H1 (cell line): ENCODE measurements at regions not wholly inside any gene's neighbourhood (a gene's known extent, or its start where the extent isn't known, plus 50 kb on each side); places are given as distances from the start of the nearest gene placed in this dataset.

Experiments
- CTCF ChIA-PET: fragments of 300-600 bp; sonication (Branson Sonifier 250); formaldehyde crosslinking; loops from one replicate; lab custom pipeline; 2021; ENCODE audit not compliant: partially characterized antibody; lab: Charles Lee
- POLR2A ChIA-PET: fragments of 300-600 bp; sonication (Branson Sonifier 250); formaldehyde crosslinking; loops from one replicate; lab custom pipeline; 2021; ENCODE audit warnings: inconsistent platforms; ENCODE audit not compliant: partially characterized antibody; lab: Charles Lee
- DNase-seq, 2 experiments: peaks; one replicate each; pipeline versions ENCODE4 v3.0.0 to v3.0.0-alpha.2; 2010 to 2022; ENCODE audit warnings: low spot score in 2 of 2, low read depth in 1 of 2, mixed read lengths in 1 of 2
- FAIRE-seq: peaks from 2 replicates; lab custom pipeline; 2011; peaks lifted over from hg19 to GRCh38; lab: Jason Lieb, UNC
- H2AFZ ChIP-seq: 2 replicates; pipeline ENCODE4 v1.8.1; 2012; ENCODE audit warnings: low read length, inconsistent platforms
- H2AK5ac ChIP-seq: 2 replicates; pipeline ENCODE4 v1.6.1; 2013; ENCODE audit warnings: low read depth, low read length
- H2BK120ac ChIP-seq: replicated peaks from 2 replicates; pipeline ENCODE3; 2013; ENCODE audit warnings: low read depth, low read length, inconsistent platforms
- H2BK12ac ChIP-seq: 2 replicates; pipeline ENCODE4 v1.6.1; 2013; ENCODE audit warnings: low read depth, low read length
- H2BK15ac ChIP-seq: 2 replicates; pipeline ENCODE4 v1.6.1; 2013; ENCODE audit warnings: low read length
- H2BK20ac ChIP-seq: 2 replicates; pipeline ENCODE4 v1.6.1; 2013; ENCODE audit warnings: low read length
- H2BK5ac ChIP-seq: 2 replicates; pipeline ENCODE4 v1.6.1; 2013; ENCODE audit warnings: low read depth, low read length
- H3K14ac ChIP-seq: 2 replicates; pipeline ENCODE4 v1.6.1; 2013; ENCODE audit warnings: inconsistent platforms; ENCODE audit not compliant: insufficient read length
- H3K18ac ChIP-seq: 2 replicates; pipeline ENCODE4 v1.6.1; 2013; ENCODE audit warnings: low read length; ENCODE audit errors: extremely low read depth
- H3K23ac ChIP-seq: 2 replicates; pipeline ENCODE4 v1.6.1; 2013; ENCODE audit warnings: inconsistent platforms; ENCODE audit not compliant: insufficient read length
- H3K23me2 ChIP-seq: 2 replicates; pipeline ENCODE4 v1.6.1; 2013; ENCODE audit warnings: low read depth, low read length
- H3K27ac ChIP-seq: 2 replicates; pipeline ENCODE4 v1.6.1; 2011; ENCODE audit warnings: low read depth, low read length, inconsistent platforms
- H3K27me3 ChIP-seq, 4 experiments: replicated peaks in 1 of 4; 1 replicate in 1 of 4; 2 replicates in 3 of 4; pipeline versions ENCODE4 v1.6.1 to v1.8.1; 2011 to 2013; ENCODE audit warnings: low read length in 3 of 4, mild to moderate bottlenecking in 3 of 4, inconsistent platforms in 2 of 4, mixed read lengths in 2 of 4, moderate library complexity in 1 of 4; ENCODE audit not compliant: control insufficient read depth in 3 of 4, insufficient read depth in 3 of 4; ENCODE audit errors: extremely low read depth in 1 of 4
- H3K36me3 ChIP-seq, 4 experiments: 2 replicates each; pipeline versions ENCODE4 v1.6.1 to v1.8.1; 2011 to 2013; ENCODE audit warnings: mild to moderate bottlenecking in 4 of 4, low read length in 3 of 4, moderate library complexity in 2 of 4, control low read depth in 1 of 4, inconsistent platforms in 1 of 4; ENCODE audit not compliant: insufficient read depth in 4 of 4, control insufficient read depth in 2 of 4
- H3K4ac ChIP-seq: replicated peaks from 2 replicates; pipeline ENCODE3; 2013; ENCODE audit warnings: low read length, low read depth, mixed read lengths, inconsistent platforms; ENCODE audit not compliant: insufficient read length
- H3K4me1 ChIP-seq, 4 experiments: replicated peaks in 1 of 4; 1 replicate in 1 of 4; 2 replicates in 3 of 4; pipeline versions ENCODE4 v1.6.1 to v1.8.1; 2011 to 2013; ENCODE audit warnings: low read length in 3 of 4, inconsistent platforms in 2 of 4, mixed read lengths in 1 of 4; ENCODE audit not compliant: insufficient read depth in 4 of 4, control insufficient read depth in 3 of 4
- H3K4me2 ChIP-seq, 2 experiments: 2 replicates each; pipeline versions ENCODE4 v1.6.1 to v1.8.1; 2011 to 2013; ENCODE audit warnings: low read depth in 2 of 2, low read length in 2 of 2, control low read depth in 1 of 2, inconsistent platforms in 1 of 2, mild to moderate bottlenecking in 1 of 2; ENCODE audit not compliant: insufficient read depth in 1 of 2
- H3K4me3 ChIP-seq, 4 experiments: fragments of 200-600, 300-600 bp in 1 of 4; sonication (generic), shearing (Covaris generic), sonication (Bioruptor Twin) in 1 of 4; 2 replicates each; pipeline versions ENCODE4 v1.5.1 to v1.8.1; 2011 to 2016; ENCODE audit warnings: low read length in 4 of 4, low read depth in 3 of 4, control low read depth in 2 of 4, inconsistent platforms in 2 of 4, mild to moderate bottlenecking in 2 of 4, mixed read lengths in 1 of 4, moderate library complexity in 1 of 4; ENCODE audit not compliant: insufficient read depth in 2 of 4; ENCODE audit errors: extremely low read depth in 1 of 4
- H3K56ac ChIP-seq: replicated peaks from 2 replicates; pipeline ENCODE3; 2013; ENCODE audit warnings: low read depth, mild to moderate bottlenecking, mixed read lengths, low read length, inconsistent platforms; ENCODE audit not compliant: insufficient read length
- H3K79me1 ChIP-seq: 2 replicates; pipeline ENCODE4 v1.6.1; 2013; ENCODE audit warnings: low read depth, low read length, control low read depth
- H3K79me2 ChIP-seq, 2 experiments: 2 replicates each; pipeline versions ENCODE4 v1.6.1 to v1.8.1; 2012 to 2013; ENCODE audit warnings: low read length in 2 of 2, mild to moderate bottlenecking in 2 of 2, inconsistent platforms in 1 of 2; ENCODE audit not compliant: insufficient read depth in 2 of 2, control insufficient read depth in 1 of 2
- H3K9ac ChIP-seq, 4 experiments: replicated peaks in 1 of 4; 1 replicate in 1 of 4; 2 replicates in 3 of 4; pipeline versions ENCODE4 v1.6.1 to v1.8.1; 2011 to 2013; ENCODE audit warnings: low read depth in 3 of 4, low read length in 3 of 4, control low read depth in 2 of 4, mild to moderate bottlenecking in 2 of 4, moderate library complexity in 2 of 4, inconsistent platforms in 1 of 4; ENCODE audit errors: extremely low read depth in 1 of 4
- H3K9me3 ChIP-seq, 2 experiments: 2 replicates each; pipeline versions ENCODE4 v1.6.1 to v1.8.1; 2012 to 2013; ENCODE audit warnings: mild to moderate bottlenecking in 2 of 2, moderate library complexity in 2 of 2, control low read depth in 1 of 2, inconsistent platforms in 1 of 2, low read depth in 1 of 2, low read length in 1 of 2, mixed read lengths in 1 of 2; ENCODE audit not compliant: insufficient read depth in 2 of 2
- H4K20me1 ChIP-seq, 2 experiments: replicated peaks in 1 of 2; 2 replicates each; pipeline versions ENCODE3 to v1.8.1; 2011 to 2013; ENCODE audit warnings: inconsistent platforms in 2 of 2, low read length in 2 of 2, mild to moderate bottlenecking in 1 of 2; ENCODE audit not compliant: insufficient read depth in 2 of 2, control insufficient read depth in 1 of 2
- H4K5ac ChIP-seq: 2 replicates; pipeline ENCODE4 v1.6.1; 2013; ENCODE audit warnings: low read length, low read depth, mixed read lengths, inconsistent platforms; ENCODE audit not compliant: insufficient read length
- H4K8ac ChIP-seq: 2 replicates; pipeline ENCODE4 v1.8.0; 2013; ENCODE audit warnings: mild to moderate bottlenecking, moderate library complexity, low read length, inconsistent platforms; ENCODE audit not compliant: insufficient read depth; ENCODE audit errors: extremely low read depth
- H4K91ac ChIP-seq: replicated peaks from 2 replicates; pipeline ENCODE3; 2013; ENCODE audit warnings: low read length, mixed read lengths, inconsistent platforms; ENCODE audit not compliant: insufficient read length
- ASH2L ChIP-seq: fragments of 200-600, 300-600 bp; sonication (generic); IDR thresholded peaks from one replicate; pipeline ENCODE4 v1.7.1; 2017; ENCODE audit warnings: low read length
- E2F6 ChIP-seq: IDR thresholded peaks from 2 replicates; pipeline ENCODE4 v1.6.1; 2012; ENCODE audit warnings: inconsistent platforms
- RBBP5 ChIP-seq: IDR thresholded peaks from 2 replicates; pipeline ENCODE4 v1.7.1; 2012; ENCODE audit warnings: low read depth, mild to moderate bottlenecking, inconsistent platforms, low read length, moderate library complexity, borderline replicate concordance
- SIN3A ChIP-seq, 2 experiments: IDR thresholded peaks in 1 of 2; conservative IDR thresholded peaks in 1 of 2; 2 replicates each; pipeline ENCODE4 v1.6.1; 2011 to 2012; ENCODE audit warnings: low read length in 2 of 2, improper control_type of control experiment in 1 of 2, low read depth in 1 of 2, mild to moderate bottlenecking in 1 of 2
- SIX5 ChIP-seq: IDR thresholded peaks from 2 replicates; pipeline ENCODE4 v1.6.1; 2011; ENCODE audit warnings: mild to moderate bottlenecking, low read depth, low read length
- SP4 ChIP-seq: IDR thresholded peaks from 2 replicates; pipeline ENCODE4 v1.6.1; 2012; ENCODE audit warnings: low read length, inconsistent platforms
- TAF7 ChIP-seq: optimal IDR thresholded peaks from 2 replicates; pipeline ENCODE3; 2011; ENCODE audit warnings: low read depth, mild to moderate bottlenecking, inconsistent platforms, low read length, moderate library complexity, borderline replicate concordance
- USF2 ChIP-seq: IDR thresholded peaks from 2 replicates; pipeline ENCODE4 v1.6.1; 2011; ENCODE audit warnings: low read length, improper control_type of control experiment
- WGBS, 2 experiments: shearing (Covaris generic) in 1 of 2; methylation state at CpG; one replicate each; pipeline versions ENCODE4 v1.1.6 to v1.1.7; 2013 to 2015; ENCODE audit warnings: low lambda C conversion rate in 2 of 2, mixed read lengths in 2 of 2, inconsistent platforms in 1 of 2, low coverage in 1 of 2, missing lambda C conversion rate in 1 of 2; ENCODE audit not compliant: insufficient replicate concordance in 2 of 2, insufficient coverage in 1 of 2, insufficient read length in 1 of 2; ENCODE audit errors: extremely low coverage in 1 of 2, missing lambda C conversion rate in 1 of 2; 5-methylcytosine and 5-hydroxymethylcytosine counted together

GRCh38 chr22:22824340-22825212 is 63.0 kb upstream of the IGLL5 start:
- no peak overlapping the region for H2BK5ac ChIP-seq
- H2BK20ac ChIP-seq = no peak overlapping the region
- H4K5ac ChIP-seq = no peak overlapping the region
- DNase-seq (no peak), FAIRE-seq (no peak)
- H3K14ac ChIP-seq = no peak overlapping the region
- H2BK12ac ChIP-seq = no peak overlapping the region
- CTCF ChIA-PET = interaction anchor here (1.1 kb wide), 1 partner anchor 22 kb away, joined by 4 read pairs; no protein-coding TSS in a partner anchor
- H4K20me1 ChIP-seq = no peaks in the 10 kb centered on the region
- H3K27me3 ChIP-seq = peaks cover 5 to 22% (median 14%) of the 10 kb centered on the region in 4 experiments; a peak in 6 of 7 replicates
- no peak overlapping the region for H2BK15ac ChIP-seq
- H3K79me1 ChIP-seq = no peaks in the 10 kb centered on the region
- H2AK5ac ChIP-seq = no peak overlapping the region
- no peak overlapping the region for H3K27ac ChIP-seq
- POLR2A ChIA-PET = no interaction called here
- no peak overlapping the region for H3K23ac ChIP-seq
- no peak overlapping the region for H4K8ac ChIP-seq
- H3K36me3 ChIP-seq = no peaks in the 10 kb centered on the region
- H3K56ac ChIP-seq = no peak overlapping the region
- no peak overlapping the region for H4K91ac ChIP-seq
- H3K4me3 ChIP-seq = no peak overlapping the region
- H3K4ac ChIP-seq = no peak overlapping the region
- no peak overlapping the region for H2AFZ ChIP-seq
- no peaks in the 10 kb centered on the region for H3K23me2 ChIP-seq
- H3K9ac ChIP-seq = no peak overlapping the region
- no peaks in the 10 kb centered on the region for H3K4me1 ChIP-seq
- no peak overlapping the region for H3K18ac ChIP-seq
- WGBS, 2 experiments = 85% methylated on average over 6 of the region's 6 CpGs; no CpG with 5 or more reads in 1 of the 2 experiments
- H3K79me2 ChIP-seq = no peaks in the 10 kb centered on the region
- H3K9me3 ChIP-seq = peaks cover 14 to 44% of the 10 kb centered on the region in 2 experiments
- H3K4me2 ChIP-seq = no peak overlapping the region
- H2BK120ac ChIP-seq = no peak overlapping the region
- TF ChIP-seq SIX5 (no peak), SP4 (no peak), E2F6 (no peak), USF2 (no peak), RBBP5 (no peak), ASH2L (no peak), SIN3A (conservative IDR thresholded peaks at IDR 0.05 in 1 of 2, IDR thresholded peaks at IDR 0.05 in 1 of 2; ENCODE audit: low read depth in 1 of 2, low read length in 2 of 2) (no peak), TAF7 (no peak)
